MG63 (cell line): ENCODE measurements at regions not wholly inside any gene's neighbourhood (a gene's known extent, or its start where the extent isn't known, plus 50 kb on each side); places are given as distances from the start of the nearest gene placed in this dataset.

Experiments used
- DNase-seq: peaks from one replicate; pipeline ENCODE4 v3.0.0-alpha.2; 2020
- H3K27me3 ChIP-seq: fragments of 250-450 bp; sonication (Bioruptor Pico); 2 replicates; pipeline ENCODE4 v1.5.1; 2020; ENCODE audit warnings: mild to moderate bottlenecking, moderate library complexity
- H3K36me3 ChIP-seq: fragments of 250-450 bp; sonication (Bioruptor Pico); 2 replicates; pipeline ENCODE4 v1.5.1; 2020; ENCODE audit warnings: mild to moderate bottlenecking, moderate library complexity
- H3K4me3 ChIP-seq: fragments of 250-450 bp; sonication (Bioruptor Pico); 2 replicates; pipeline ENCODE4 v1.5.1; 2020; ENCODE audit warnings: mild to moderate bottlenecking, moderate library complexity
- H3K9me3 ChIP-seq: fragments of 250-450 bp; sonication (Bioruptor Pico); 2 replicates; pipeline ENCODE4 v1.5.1; 2020; ENCODE audit warnings: mild to moderate bottlenecking, moderate library complexity

DNA sequence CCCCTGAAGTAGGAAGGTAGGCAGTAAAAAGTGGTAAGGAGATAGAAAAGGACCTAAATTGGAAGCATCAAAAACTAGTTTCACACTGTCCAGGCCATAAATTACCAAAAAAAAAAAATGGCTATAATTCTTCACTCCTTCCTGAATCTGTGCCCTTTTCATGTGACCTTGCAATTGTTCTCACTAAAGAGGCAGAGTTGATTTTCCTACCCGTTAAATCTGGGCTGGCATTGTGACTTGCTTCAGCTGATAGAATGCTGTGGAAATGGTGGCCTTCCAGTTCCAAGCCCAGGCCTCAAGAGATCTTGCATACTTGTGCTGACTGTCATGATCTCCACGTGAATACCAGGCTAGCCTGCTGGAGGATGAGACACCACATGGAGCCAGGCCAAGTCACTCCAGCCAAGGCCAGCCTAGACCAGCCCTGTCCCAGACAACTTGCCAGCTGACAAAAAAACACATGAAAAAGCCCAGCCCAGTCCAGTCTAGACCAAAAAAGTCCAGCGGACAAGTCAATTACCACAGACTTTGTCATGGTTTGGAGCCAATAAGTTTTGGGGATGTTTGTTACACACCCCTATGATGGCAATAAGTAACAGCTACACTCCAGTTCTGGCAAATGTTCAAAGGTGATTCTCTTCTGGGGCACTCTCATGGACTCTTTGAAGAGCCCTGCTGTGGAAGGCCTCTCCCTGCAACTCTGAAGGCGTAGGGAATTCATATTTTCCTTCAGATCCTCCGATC, 51.4 kb upstream of the NUP50 start:
- H3K9me3 ChIP-seq = peaks cover 15% of the 10 kb centered on the region
- no peaks in the 10 kb centered on the region for H3K27me3 ChIP-seq
- H3K36me3 ChIP-seq = no peaks in the 10 kb centered on the region
- H3K4me3 ChIP-seq = no peak overlapping the region
- DNase-seq = peak; percentile 91
